Stomach (tissue), 8 donors: ENCODE measurements at regions not wholly inside any gene's neighbourhood (a gene's known extent, or its start where the extent isn't known, plus 50 kb on each side); places are given as distances from the start of the nearest gene placed in this dataset.

Experiments used
- DNase-seq, 2 donors: peaks; one replicate each; pipeline versions ENCODE4 v3.0.0 to v3.0.0-alpha.2; 2013 to 2019
- H3K27ac ChIP-seq, 5 donors: fragments of 200-600 bp in 4 of 5; sonication (generic) in 4 of 5; one replicate each; pipeline ENCODE4 v1.5.1; 2013 to 2019; ENCODE audit warnings: mild to moderate bottlenecking in 1 of 5, moderate library complexity in 1 of 5
- H3K27me3 ChIP-seq, 3 donors: fragments of 200-600 bp; sonication (generic); one replicate each; pipeline ENCODE4 v1.5.1; 2017 to 2019; ENCODE audit warnings: mixed run types in 1 of 3
- H3K36me3 ChIP-seq, 4 donors: fragments of 200-600 bp; sonication (generic); 1 replicate in 3 of 4; 2 replicates in 1 of 4; pipeline ENCODE4 v1.5.1; 2016 to 2019
- H3K4me1 ChIP-seq, 4 donors: fragments of 200-600 bp; sonication (generic); one replicate each; pipeline ENCODE4 v1.5.1; 2016 to 2019
- H3K4me3 ChIP-seq, 4 donors: fragments of 200-600 bp; sonication (generic) in 3 of 4; one replicate each; pipeline ENCODE4 v1.5.1; 2016 to 2019; ENCODE audit warnings: mild to moderate bottlenecking in 1 of 4
- H3K9me3 ChIP-seq, 4 donors: fragments of 200-600 bp; sonication (generic); one replicate each; pipeline ENCODE4 v1.5.1; 2016 to 2019
- EP300 ChIP-seq: sonication (generic); formaldehyde crosslinking; IDR thresholded peaks from one replicate; pipeline ENCODE4 v1.6.1; 2017; ENCODE audit warnings: antibody characterized with exemption
- POLR2A ChIP-seq, 4 donors: fragments of 450-650 bp; IDR thresholded peaks; one replicate each; pipeline ENCODE4 v1.6.1; 2016; ENCODE audit warnings: antibody characterized with exemption in 4 of 4, control low read depth in 2 of 4, mild to moderate bottlenecking in 1 of 4, moderate library complexity in 1 of 4
- POLR2AphosphoS5 ChIP-seq, 3 donors: sonication (generic); formaldehyde crosslinking; IDR thresholded peaks; one replicate each; pipeline ENCODE4 v1.6.1; 2016; ENCODE audit warnings: antibody characterized with exemption in 3 of 3
- WGBS, 5 donors: extraction: QIAGEN DNeasy Blood & Tissue Kit in 3 of 5; methylation state at CpG; one replicate each; pipeline versions ENCODE4 v1.1.5 to v1.1.7; 2013 to 2018; 5-methylcytosine and 5-hydroxymethylcytosine counted together
- intact Hi-C: fragments of 100-400 bp; cut with DNase I; formaldehyde crosslinking; loops from one replicate; pipeline ENCODE4 v1.15.1; 2023; ENCODE audit warnings: low total_unique reads
- TF ChIP-seq, protein P1 (sequence below), 7 experiments: fragments of 450-650 bp in 4 of 7; fragments of 200-600 bp in 3 of 7; sonication (generic) in 3 of 7; IDR thresholded peaks; one replicate each; pipeline ENCODE4 v1.5.1; 2016 to 2019; ENCODE audit warnings: antibody characterized with exemption in 7 of 7, control low read depth in 2 of 7, mild to moderate bottlenecking in 1 of 7
- donor health status: healthy with polysubstance abuse.
- donor health status: Bipolar disorder and iron deficiency.
- donor health status: healthy.

DNA sequence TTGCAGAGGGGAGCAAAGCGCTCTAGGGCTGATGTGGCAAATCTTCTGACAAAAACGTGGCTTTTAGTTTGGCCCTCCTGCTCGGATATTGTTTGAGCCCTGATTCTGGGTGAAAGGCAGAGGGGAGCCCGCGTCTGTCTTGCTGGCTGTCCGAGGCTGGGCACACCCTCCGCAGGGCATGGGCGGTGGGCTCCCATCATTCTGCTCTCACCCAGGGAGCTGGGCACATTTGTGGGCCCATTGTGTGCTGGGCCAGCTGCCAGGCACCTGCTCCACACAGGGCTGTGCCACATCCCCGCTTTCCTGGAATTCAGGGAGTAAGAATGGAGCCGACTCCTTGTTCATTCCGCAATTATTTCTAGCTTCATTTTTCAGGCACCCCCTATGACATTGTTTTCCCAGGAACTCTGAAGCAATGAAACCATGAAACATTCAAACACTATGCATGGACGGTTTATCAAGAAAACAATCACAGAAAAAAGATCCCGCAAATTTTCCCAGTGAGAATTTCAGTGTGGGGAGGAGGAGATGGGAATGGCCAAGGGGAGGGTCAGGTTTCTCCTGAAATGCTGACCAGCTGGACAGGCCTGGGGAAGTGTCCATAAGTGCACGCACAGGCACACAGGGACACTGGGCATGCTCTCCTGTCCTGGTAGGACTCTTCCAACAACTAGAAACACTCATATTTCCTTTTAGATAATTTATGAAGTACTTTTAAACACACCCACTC lies 341.1 kb downstream of the CXCL12 start:
- no peaks in the 10 kb centered on the region for H3K9me3 ChIP-seq
- peaks cover 7 to 22% (median 16%) of the 10 kb centered on the region in 4 donors for H3K4me1 ChIP-seq
- DNase-seq: no peak
- TF ChIP-seq, protein P1, sequence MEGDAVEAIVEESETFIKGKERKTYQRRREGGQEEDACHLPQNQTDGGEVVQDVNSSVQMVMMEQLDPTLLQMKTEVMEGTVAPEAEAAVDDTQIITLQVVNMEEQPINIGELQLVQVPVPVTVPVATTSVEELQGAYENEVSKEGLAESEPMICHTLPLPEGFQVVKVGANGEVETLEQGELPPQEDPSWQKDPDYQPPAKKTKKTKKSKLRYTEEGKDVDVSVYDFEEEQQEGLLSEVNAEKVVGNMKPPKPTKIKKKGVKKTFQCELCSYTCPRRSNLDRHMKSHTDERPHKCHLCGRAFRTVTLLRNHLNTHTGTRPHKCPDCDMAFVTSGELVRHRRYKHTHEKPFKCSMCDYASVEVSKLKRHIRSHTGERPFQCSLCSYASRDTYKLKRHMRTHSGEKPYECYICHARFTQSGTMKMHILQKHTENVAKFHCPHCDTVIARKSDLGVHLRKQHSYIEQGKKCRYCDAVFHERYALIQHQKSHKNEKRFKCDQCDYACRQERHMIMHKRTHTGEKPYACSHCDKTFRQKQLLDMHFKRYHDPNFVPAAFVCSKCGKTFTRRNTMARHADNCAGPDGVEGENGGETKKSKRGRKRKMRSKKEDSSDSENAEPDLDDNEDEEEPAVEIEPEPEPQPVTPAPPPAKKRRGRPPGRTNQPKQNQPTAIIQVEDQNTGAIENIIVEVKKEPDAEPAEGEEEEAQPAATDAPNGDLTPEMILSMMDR (IDR thresholded peaks at IDR 0.05): no peak
- TF ChIP-seq POLR2A (IDR thresholded peaks at IDR 0.05) (no peak), EP300 (no peak), POLR2AphosphoS5 (IDR thresholded peaks at IDR 0.05) (no peak)
- intact Hi-C loops: no loop called here
- H3K4me3 ChIP-seq: no peak overlapping the region
- H3K36me3 ChIP-seq: no peaks in the 10 kb centered on the region
- 85 to 92% (median 88%) methylated on average over 9 to 14 of the region's 14 CpGs for WGBS, 5 donors
- no peaks in the 10 kb centered on the region for H3K27me3 ChIP-seq
- H3K27ac ChIP-seq: peak overlapping the region in 2 of 5 donors; percentile 29 to 51

DNA sequence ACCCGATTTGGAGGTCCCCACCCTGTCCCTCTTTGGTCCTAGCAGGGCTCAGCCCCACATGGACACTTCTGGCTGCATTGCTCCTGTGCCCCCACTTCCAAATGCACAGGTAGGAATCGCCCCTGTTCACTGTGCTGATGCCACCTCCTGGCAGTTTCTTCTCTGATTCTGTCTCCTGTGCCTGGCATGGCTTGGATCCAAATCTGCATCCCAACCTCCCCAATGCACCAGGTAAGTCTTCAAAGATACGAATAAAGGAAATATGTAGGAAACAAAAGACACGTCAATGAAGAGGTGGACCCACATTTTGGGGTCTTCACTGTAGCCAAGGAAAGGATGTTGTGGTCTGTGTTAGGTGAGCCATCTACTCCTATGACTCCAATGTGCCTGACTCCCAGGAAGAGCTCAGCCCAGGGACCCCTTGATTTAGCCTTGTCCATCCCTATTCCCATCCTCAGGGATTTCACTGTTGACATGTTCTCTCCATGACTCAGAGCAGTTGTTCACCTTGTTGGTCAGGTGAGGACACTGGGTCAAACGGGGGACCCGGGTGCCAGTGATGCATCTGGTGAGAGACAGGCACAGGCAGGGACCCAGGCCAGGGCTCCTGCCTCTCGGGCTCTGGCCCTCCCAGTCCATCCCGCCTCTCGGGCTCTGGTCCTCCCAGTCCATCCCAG lies 341.8 kb downstream of the CXCL12 start:
- Histone ChIP-seq H3K9me3 (no peaks in the 10 kb centered on the region), H3K36me3 (no peaks in the 10 kb centered on the region), H3K4me3 (no peak overlapping the region), H3K4me1 (peaks cover 7 to 22% (median 16%) of the 10 kb centered on the region in 4 donors), H3K27ac (no peak overlapping the region), H3K27me3 (no peaks in the 10 kb centered on the region)
- intact Hi-C loops: no loop called here
- DNase-seq: no peak
- 73 to 79% (median 78%) methylated on average over 6 to 9 of the region's 9 CpGs for WGBS, 5 donors
- TF ChIP-seq POLR2AphosphoS5 (IDR thresholded peaks at IDR 0.05) (no peak), EP300 (no peak), POLR2A (IDR thresholded peaks at IDR 0.05) (no peak)
- TF ChIP-seq, protein P1 (IDR thresholded peaks at IDR 0.05): no peak

DNA sequence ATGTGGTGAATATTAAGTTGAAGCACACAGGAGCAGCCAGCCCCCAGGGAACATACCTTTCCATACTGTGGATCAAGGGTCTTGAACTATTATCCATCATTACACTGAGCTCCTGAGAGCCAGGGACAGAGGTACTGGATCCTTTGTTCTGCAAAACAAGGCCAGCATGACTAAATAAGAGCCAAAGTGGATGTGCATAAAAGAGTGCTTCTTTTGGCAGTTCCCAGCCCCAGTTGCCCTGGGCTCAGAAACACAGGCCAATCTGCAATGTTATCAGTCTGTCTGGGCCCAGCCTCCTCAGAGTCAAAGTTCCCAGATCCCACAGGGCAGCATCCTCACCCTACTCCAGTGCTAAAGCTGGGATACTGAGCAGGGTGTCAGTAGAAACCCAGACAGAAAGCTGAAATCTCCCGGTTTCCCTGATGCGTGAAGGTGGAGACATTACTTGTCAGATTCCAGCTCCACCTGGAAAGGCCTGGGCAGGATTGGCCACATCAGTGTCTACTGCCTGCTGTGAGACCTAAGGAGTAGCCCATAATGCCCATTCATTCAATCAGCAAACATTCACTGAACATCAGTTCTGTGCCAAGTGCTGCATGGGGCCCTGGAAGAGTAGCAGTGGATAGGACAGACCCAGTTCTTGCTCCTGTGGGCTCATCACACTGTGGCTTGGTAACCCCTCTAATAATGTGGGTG lies 342.7 kb downstream of the CXCL12 start:
- intact Hi-C loops: no loop called here
- no peak overlapping the region for H3K27ac ChIP-seq
- TF ChIP-seq EP300 (no peak), POLR2AphosphoS5 (IDR thresholded peaks at IDR 0.05) (no peak), POLR2A (IDR thresholded peaks at IDR 0.05) (no peak)
- no peak overlapping the region for H3K4me3 ChIP-seq
- no peaks in the 10 kb centered on the region for H3K36me3 ChIP-seq
- 92 to 100% (median 95%) methylated on average over 2 of the region's 2 CpGs for WGBS, 5 donors
- DNase-seq: no peak
- H3K9me3 ChIP-seq: no peaks in the 10 kb centered on the region
- H3K4me1 ChIP-seq: peaks cover 7 to 18% (median 13%) of the 10 kb centered on the region in 4 donors
- no peaks in the 10 kb centered on the region for H3K27me3 ChIP-seq

DNA sequence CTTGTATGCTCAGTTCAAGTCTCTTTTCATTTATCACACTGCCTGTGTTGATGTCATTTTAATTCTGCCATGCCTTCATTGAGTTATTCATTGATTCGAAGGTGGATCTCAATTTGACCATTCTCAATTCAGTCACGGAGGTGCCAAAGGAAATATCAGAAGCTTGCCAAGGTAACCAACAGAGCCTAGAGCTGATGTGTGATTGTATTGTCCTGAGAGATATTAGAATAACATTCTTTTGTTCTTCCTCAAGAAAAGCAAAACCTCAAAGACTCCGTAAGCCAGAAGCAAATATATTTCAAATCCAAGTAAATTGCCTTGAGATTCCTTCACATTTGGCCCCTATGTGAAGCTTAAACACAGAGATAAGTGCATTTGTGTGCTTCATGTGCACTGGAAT lies 345.3 kb downstream of the CXCL12 start:
- 32 to 59% (median 36%) methylated on average over 3 of the region's 3 CpGs for WGBS, 5 donors
- intact Hi-C loops: no loop called here
- no peaks in the 10 kb centered on the region for H3K4me1 ChIP-seq
- no peak overlapping the region for H3K4me3 ChIP-seq
- H3K36me3 ChIP-seq: no peaks in the 10 kb centered on the region
- no peaks in the 10 kb centered on the region for H3K9me3 ChIP-seq
- H3K27ac ChIP-seq: no peak overlapping the region
- TF ChIP-seq EP300: no peak
- TF ChIP-seq POLR2AphosphoS5 (IDR thresholded peaks at IDR 0.05): no peak
- TF ChIP-seq, protein P1 (IDR thresholded peaks at IDR 0.05): no peak
- no peak for TF ChIP-seq POLR2A (IDR thresholded peaks at IDR 0.05)
- H3K27me3 ChIP-seq: no peaks in the 10 kb centered on the region
- no peak for DNase-seq
